HEK293T (cell line): ENCODE measurements at regions not wholly inside any gene's neighbourhood (a gene's known extent, or its start where the extent isn't known, plus 50 kb on each side); places are given as distances from the start of the nearest gene placed in this dataset.

Experiments
- CTBP1 ChIP-seq: fragments of 450-650 bp; IDR thresholded peaks from 2 replicates; pipeline ENCODE4 v1.6.1; 2016; ENCODE audit warnings: borderline replicate concordance
- ELF4 ChIP-seq: fragments of 450-650 bp; IDR thresholded peaks from 2 replicates; pipeline ENCODE4 v1.6.1; 2017; ENCODE audit warnings: antibody characterized with exemption
- FOXK2 ChIP-seq: fragments of 450-650 bp; IDR thresholded peaks from 2 replicates; pipeline ENCODE4 v1.6.1; 2016; ENCODE audit warnings: mild to moderate bottlenecking
- FOXM1 ChIP-seq: fragments of 450-650 bp; IDR thresholded peaks from 2 replicates; pipeline ENCODE4 v1.6.1; 2017; ENCODE audit warnings: mild to moderate bottlenecking, borderline replicate concordance
- NFRKB ChIP-seq: fragments of 450-650 bp; IDR thresholded peaks from 2 replicates; pipeline ENCODE4 v1.6.1; 2016; ENCODE audit warnings: mild to moderate bottlenecking, moderate library complexity
- SP1 ChIP-seq: fragments of 450-650 bp; IDR thresholded peaks from 2 replicates; pipeline ENCODE4 v1.6.1; 2017
- ZNF384 ChIP-seq: fragments of 450-650 bp; IDR thresholded peaks from 2 replicates; pipeline ENCODE4 v1.6.1; 2016

DNA sequence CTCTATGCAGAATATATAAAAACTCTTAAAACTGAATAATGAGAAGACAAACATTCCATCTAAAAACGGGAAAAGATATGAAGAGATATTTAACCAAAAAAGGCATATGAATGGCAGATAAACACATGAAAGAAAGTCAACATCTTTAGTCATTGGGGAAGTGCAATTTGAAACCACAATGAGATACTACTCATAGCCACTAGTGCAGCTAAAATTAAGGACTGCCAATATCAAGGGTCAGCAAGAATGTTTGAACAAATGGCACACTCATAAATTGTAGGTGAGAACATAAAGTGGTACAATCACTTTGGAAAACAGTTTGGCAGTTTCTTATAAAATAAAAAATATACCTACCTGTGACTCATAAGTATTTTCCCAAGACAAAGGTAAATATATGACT is 534.9 kb upstream of the DIPK2B start:
- TF ChIP-seq ZNF384: no peak
- TF ChIP-seq ELF4: no peak
- TF ChIP-seq NFRKB: no peak
- TF ChIP-seq SP1: no peak
- TF ChIP-seq CTBP1: no peak
- no peak for TF ChIP-seq FOXM1
- TF ChIP-seq FOXK2: no peak
